ENCODE measurements at regions not wholly inside any gene's neighbourhood (a gene's known extent, or its start where the extent isn't known, plus 50 kb on each side); places are given as distances from the start of the nearest gene placed in this dataset.
A peak's percentile ranks its signal among the peaks of the same experiment; 100 is the strongest.

DNA sequence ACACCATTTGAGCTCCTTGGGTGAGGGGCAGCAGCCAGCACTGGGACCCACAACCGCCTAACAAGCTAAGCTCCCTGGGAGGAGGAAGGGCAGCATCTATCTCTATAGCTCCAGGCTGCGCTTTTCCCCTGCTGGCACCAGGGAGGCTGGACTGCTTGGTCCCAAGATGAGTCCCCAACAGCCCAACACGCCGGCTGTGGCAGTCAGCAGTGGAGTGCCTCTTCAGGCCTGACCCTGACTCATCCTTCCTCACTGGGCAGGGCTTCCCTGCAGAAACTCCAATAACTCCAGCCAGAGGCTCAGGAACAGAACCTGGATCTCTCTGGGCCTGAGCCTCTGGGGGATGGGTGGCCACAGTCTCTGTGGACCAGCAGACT is 113.7 kb upstream of the ADAMTS16 start:
- DNase-seq: no peak

DNA sequence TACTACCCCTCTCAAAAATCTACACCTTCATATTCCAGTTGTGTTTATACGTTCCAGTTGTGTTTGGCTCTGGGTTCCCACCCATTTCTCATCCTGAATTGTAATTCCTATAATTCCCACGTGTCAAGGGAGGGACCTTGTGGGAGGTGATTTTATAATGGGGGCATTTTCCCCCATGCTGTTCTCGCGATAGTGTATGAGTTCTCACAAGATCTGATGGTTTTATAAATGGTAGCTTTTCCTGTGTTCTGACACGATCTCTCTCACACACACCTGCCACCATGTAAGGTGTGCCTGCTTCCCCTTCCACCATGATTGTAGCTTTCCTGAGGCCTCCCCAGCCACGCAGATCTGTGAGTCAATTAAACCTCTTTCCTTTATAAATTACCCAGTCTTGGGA is 108.5 kb upstream of the ADAMTS16 start:
- DNase-seq: no peak

DNA sequence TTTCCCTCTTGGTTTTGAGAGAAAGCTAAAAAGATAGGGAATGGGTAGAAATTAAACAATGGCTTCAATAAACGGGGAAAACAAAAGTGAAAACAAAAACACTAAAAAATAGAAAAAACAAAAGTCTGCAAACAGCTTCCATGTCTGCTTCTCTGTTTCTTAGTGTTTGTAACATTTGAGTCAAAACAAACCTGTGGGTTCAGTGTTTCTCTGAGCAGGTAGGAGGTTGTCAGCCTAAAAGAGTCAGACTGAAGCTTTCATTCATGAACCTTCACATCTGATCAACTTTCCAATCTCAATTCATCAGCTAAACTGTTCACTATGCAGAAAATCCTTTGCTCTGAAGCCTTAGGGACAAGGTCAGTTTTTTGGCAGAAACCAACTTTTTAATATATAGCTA is 102.5 kb upstream of the ADAMTS16 start:
- no peak for DNase-seq

DNA sequence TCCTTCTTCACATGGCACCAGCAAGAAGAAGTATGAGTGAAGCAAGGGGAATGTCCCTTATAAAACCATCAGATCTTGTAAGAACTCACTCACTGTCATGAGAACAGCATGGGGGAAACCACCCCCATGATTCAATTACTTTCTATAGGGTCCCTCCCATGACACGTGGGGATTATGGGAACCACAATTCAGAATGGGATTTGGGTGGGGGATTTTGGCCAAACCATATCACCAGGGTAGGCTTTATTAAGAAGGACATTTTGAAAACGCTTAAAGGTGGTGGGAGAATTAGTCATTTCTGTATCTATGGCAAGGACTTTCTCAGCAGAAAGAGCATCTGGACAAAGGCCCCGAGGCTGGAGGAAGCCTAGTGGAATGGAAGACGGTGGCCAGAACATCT is 100.2 kb upstream of the ADAMTS16 start:
- no peak for DNase-seq

DNA sequence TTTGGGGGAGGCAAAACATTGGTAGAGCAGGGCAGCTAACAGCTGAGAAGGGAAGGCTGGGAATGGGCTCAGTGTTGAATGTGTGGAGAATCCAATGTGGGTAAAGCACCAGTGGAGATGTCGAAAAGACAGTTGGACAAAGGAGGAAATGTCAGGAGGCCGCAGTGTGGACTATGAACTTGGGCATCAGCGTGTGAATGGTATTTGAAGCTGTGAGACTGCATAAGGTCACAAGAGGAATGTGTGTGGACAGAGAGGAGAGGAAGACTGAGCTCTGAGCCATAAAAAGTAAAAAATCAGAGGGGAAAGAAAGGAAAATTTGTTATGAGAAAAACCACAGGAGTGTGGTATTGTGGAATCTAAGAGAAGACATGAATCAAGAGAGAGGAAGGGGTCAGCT is 99.4 kb upstream of the ADAMTS16 start:
- DNase-seq: no peak

DNA sequence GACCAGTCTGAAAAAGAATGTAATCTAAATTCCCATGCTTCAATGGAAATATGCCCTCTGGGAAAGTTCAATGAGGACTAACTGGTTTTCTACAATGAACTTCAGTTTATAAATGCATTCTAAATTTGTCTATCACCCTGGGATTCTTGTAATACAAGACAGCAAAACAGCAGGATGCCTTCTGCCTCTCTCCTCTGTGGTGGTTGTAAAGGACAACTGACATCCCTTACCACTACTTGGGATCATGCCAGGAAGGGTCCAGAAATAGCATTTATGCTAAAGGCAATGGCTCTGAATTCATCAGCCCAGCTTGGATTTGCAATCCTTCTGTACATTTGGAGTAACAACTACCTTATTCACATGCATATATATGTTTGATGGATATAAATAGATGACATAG is 97.3 kb upstream of the ADAMTS16 start:
- no peak for DNase-seq

- DNase-seq: no peak
These were observed 96.8 kb upstream of the ADAMTS16 start for GRCh38 chr5:5043346-5043745.

- DNase-seq: peak; percentile 15
These were observed 95.8 kb upstream of the ADAMTS16 start for GRCh38 chr5:5044247-5044840.

DNA sequence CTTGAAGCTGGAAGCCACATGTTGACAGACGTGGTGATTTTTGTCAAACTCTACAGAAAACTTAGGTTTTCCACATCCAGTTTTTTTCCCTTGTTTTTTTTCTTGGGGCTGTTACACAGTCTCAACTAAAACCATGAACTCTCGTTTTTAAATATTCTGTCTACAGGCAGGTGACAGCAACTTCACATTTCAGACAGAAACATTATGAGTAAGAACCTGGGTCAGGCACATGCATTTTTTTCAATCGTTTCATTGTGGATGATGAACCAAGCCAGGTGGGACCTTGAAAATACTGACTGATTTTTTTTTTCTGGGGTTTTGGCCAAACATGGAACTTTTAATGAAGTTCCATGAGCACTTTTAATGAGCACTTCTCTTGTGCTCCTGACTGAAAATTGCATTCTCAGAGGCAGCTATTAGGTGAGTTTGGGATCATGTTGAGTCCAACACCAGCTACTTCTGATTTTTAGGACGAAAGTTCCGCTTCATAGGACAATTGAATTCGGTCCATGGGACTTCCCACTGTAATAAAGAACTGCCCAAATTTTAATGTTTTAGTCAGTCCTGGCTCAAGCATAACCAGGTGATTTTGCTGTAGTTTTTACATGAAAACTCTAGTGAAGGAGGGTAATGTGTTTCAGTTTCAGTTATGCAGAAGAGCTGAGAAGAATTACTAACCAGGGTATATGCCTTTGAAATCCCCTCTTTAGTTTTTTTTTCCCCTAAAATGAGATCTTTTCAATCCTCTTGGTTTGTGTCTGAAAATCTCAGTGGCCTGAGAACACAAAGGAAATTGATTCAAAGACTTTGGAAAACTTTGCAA is 93.2 kb upstream of the ADAMTS16 start:
- no peak for DNase-seq

- DNase-seq: no peak
These were observed 89.3 kb upstream of the ADAMTS16 start for GRCh38 chr5:5050801-5051200.

DNA sequence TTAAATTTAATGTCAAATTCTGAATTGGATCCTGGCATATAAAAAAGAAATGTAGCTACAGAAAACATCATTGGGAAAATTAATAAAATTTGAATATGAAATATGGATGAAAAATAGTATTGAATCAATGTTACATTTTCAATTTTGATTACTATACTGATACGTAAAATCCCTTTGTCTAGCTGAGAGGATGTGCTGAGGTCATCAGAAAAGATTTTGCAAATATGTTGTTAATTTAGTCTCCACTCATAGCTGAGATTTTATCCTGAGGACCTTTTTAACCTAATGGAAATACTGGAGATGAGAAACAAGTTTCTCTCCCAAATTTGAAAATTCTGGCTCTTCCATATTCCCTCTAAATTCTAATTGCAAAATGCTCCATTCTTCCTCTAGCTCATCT is 84.4 kb upstream of the ADAMTS16 start:
- no peak for DNase-seq

DNA sequence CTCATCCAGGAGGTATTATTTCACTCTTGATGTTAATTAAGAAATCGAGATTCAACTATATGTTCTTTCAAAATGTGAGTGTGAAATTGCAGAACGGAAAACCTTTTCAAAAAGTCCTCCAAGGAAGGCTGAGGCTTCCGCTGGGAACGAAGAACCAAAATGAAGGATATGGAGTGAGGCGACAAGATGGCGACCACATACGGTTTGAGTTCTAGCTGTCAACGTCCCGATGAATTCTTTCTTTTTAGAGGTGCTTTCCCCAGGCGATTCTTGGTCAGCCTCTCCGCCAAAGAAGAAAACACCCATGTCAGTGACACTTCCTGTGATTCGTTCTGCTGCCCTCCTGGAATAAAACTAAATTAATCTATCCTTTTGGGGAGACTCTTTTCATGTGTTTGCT is 78.3 kb upstream of the ADAMTS16 start:
- no peak for DNase-seq

- DNase-seq: no peak
These were observed 77.4 kb upstream of the ADAMTS16 start for GRCh38 chr5:5062525-5063302.

DNA sequence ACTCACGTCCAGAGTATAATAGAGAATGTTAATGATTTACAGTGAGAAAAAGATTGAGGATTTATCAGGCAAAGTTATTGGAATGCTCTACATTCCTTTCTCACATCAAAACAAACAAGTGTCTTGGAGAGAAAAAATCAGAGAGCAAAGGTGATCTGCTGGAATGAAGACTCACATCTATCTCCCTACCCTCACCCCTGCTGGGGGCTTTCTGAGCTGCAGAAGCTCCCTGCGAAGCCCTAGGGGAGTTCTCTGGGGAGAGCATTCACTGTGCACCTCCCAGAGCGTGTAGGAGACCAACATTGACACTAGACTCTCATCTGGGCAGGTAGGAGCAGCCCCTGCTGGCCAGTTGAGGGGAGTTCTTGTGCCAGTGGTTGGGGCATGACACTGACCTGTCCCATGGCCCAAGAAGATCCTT is 76.6 kb upstream of the ADAMTS16 start:
- no peak for DNase-seq

DNA sequence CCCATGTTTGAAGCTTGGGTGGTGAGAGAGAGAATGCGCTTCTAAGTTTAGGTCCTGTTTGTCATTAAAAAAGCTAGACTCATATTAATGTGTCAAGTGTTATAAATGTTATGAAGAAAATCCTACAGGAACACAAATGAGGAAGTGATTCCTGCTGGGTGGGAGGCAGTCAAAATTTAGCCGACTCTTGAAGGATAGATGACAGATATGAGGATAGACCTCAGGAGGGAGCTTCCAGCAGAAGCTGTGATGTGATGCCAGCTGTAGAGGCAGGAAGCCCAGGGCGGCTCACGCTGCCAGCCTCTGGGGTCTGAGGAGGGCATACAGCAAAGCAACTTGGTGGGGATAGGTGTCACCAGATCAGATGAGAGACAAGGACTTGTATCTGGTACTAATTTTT is 74.7 kb upstream of the ADAMTS16 start:
- no peak for DNase-seq

GRCh38 chr5:5066276-5067186 is 73.6 kb upstream of the ADAMTS16 start:
- DNase-seq: peak; percentile 1

DNA sequence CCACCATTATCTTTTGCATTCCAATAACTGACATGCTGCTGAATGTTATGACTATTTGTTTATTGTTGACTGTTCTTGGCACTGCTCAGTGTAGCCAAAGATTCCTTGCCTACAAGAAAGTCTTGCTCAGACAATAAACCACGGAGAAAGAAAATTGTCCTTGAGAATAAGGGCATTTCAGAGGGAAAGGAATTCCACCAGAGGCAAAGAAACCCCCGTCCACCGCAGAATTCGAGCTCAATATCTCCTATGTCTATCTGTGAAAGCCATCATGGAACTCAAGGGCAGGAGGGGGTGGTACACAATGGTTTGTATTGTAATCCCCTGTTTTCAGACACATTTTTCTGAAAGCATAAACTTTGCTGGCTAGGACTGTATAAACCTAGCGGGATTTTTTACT is 70.3 kb upstream of the ADAMTS16 start:
- DNase-seq: no peak

DNA sequence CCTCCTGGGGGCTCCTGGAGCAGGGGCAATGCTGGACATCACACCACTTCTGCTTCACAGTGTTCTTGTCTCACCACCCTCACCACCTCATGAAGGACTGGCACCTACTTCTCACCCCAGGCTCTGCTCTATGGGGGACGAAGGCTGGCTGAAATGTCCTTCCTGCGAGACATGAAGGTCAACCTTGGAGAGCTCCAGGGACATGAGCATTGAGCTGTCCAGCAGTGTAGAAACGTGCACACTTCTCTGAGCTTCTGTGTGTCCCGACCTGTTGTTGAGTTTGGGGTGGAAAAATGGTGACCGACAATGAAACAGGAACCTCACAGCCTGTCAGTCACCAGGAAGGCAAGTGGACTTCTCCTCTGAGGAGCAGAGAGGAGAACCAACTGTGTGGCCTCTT is 68.6 kb upstream of the ADAMTS16 start:
- DNase-seq: no peak

DNA sequence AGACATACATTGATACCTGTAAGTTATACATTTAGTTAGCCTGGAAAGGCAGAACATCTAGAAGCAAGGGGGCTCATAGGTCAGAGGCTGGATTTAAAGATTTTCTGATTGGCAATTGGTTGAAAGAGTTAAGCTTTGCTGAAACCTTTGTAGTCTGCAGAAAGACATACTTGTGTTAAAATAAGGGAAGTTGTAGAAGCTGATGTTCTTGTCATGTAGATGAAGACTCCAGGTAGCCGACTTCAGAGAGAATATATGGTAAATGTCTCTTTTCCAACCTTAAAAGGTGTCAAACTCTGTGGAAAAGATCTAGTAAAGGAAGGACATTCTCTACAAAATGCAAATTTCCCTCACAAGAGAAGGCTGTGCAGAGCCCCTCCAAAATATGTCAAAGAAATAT is 62.9 kb upstream of the ADAMTS16 start:
- DNase-seq: no peak

DNA sequence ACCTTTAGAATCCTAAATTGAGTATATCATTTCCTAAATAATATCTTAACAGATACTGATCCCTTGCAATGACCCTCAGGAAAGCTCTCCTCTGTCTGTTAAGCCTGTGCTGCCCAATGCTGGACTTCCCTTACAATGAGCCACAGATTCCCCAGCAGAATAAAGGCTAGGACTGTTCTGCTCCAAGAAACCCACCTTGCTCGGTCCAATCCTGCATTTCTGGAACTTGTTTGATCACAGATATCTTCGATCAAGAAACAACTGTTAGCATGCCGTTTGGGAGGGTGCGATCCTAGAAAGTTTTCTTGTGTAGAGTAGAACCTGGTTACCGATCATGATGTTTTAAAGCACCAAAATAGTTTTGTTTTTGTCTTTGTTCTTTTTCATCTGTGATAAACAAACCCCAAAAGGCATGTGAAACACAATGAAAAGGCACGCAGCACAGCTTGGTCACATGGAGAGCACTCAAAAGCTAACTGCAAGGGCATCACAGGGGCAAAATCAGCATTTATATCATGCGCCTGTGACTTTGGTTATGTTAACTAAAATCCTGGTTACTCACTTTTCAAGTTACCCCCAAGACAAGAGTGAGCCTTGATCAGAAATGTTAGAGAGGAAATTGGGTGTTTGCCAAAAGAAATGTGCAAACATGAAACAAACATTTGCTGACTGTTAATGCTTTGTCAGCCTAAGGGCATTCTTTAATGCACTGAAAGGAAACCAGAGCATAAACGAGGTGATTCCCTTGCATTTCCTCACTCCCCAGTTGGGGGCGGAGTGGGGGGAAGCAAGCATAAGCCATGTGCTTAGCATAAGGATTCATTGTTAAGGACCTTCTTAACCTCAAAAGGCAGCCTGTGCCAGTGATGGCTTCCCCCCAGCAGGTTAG is 61.9 kb upstream of the ADAMTS16 start:
- DNase-seq: no peak

GRCh38 chr5:5079876-5080275 is 60.3 kb upstream of the ADAMTS16 start:
- no peak for DNase-seq

DNA sequence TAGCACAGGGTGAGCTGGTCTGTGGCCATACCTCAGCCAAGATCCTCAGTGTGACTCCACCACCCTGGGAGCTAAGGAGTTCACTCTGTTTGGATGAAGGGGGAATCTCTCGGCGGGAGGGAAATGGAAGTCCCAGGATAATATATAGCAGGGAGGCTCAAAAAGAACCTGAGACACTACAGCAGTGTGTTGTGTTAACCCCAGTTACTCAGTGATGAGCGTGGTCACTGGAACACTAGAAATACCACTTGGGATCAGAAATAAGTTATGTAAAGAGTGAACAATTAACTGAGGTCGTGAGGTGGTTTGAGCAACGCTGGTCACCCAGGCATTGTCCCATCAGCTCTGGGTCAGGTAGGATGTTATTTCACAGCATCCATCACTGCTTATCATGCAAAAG is 59.3 kb upstream of the ADAMTS16 start:
- no peak for DNase-seq

All from fibroblast of skin of back (primary cell).